ENCODE measurements at regions not wholly inside any gene's neighbourhood (a gene's known extent, or its start where the extent isn't known, plus 50 kb on each side); places are given as distances from the start of the nearest gene placed in this dataset.
"Not testable (repeated sequence)": the region's sequence is repeated elsewhere in the genome, so short reads cannot be mapped to it uniquely, and the experiment has no call there.

- DNase-seq = no peak
- Mint-ChIP-seq H3K9me3 (no peaks in the 10 kb centered on the region), H3K27ac (no peak overlapping the region), H3K27me3 (no peaks in the 10 kb centered on the region), H3K36me3 (ENCODE audit: low read depth) (no peaks in the 10 kb centered on the region), H3K4me1 (no peaks in the 10 kb centered on the region), H3K4me3 (no peak overlapping the region)
- ATAC-seq = no peak
These were observed 104.4 kb downstream of the PJA1 start for GRCh38 chrX:69060631-69061408.

GRCh38 chrX:69055193-69055592 lies 110.1 kb downstream of the PJA1 start:
- Mint-ChIP-seq H3K4me3 (no peak overlapping the region), H3K4me1 (no peaks in the 10 kb centered on the region), H3K27me3 (no peaks in the 10 kb centered on the region), H3K9me3 (no peaks in the 10 kb centered on the region), H3K27ac (no peak overlapping the region), H3K36me3 (ENCODE audit: low read depth) (no peaks in the 10 kb centered on the region)
- DNase-seq = no peak
- no peak for ATAC-seq

- H3K36me3 Mint-ChIP-seq (ENCODE audit: low read depth); H3K27ac Mint-ChIP-seq; H3K4me1 Mint-ChIP-seq; DNase-seq; ATAC-seq; H3K27me3 Mint-ChIP-seq; H3K4me3 Mint-ChIP-seq; H3K9me3 Mint-ChIP-seq: not testable (repeated sequence)
These were observed 110.8 kb downstream of the PJA1 start for GRCh38 chrX:69054497-69054896.

GRCh38 chrX:69051901-69052300 lies 113.4 kb downstream of the PJA1 start:
- DNase-seq = no peak
- no peaks in the 10 kb centered on the region for H3K9me3 Mint-ChIP-seq
- no peak overlapping the region for H3K27ac Mint-ChIP-seq
- H3K4me3 Mint-ChIP-seq = no peak overlapping the region
- no peaks in the 10 kb centered on the region for H3K27me3 Mint-ChIP-seq
- no peaks in the 10 kb centered on the region for H3K36me3 Mint-ChIP-seq (ENCODE audit: low read depth)
- no peaks in the 10 kb centered on the region for H3K4me1 Mint-ChIP-seq
- ATAC-seq = no peak

- DNase-seq (no peak), ATAC-seq (no peak)
- no peak overlapping the region for H3K27ac Mint-ChIP-seq
- no peaks in the 10 kb centered on the region for H3K9me3 Mint-ChIP-seq
- H3K4me3 Mint-ChIP-seq = no peak overlapping the region
- H3K36me3 Mint-ChIP-seq (ENCODE audit: low read depth) = no peaks in the 10 kb centered on the region
- H3K27me3 Mint-ChIP-seq = no peaks in the 10 kb centered on the region
- H3K4me1 Mint-ChIP-seq = no peaks in the 10 kb centered on the region
These were observed 115.0 kb downstream of the PJA1 start for GRCh38 chrX:69050051-69050765.

- Mint-ChIP-seq H3K36me3 (ENCODE audit: low read depth) (no peaks in the 10 kb centered on the region), H3K27ac (no peak overlapping the region), H3K9me3 (no peaks in the 10 kb centered on the region), H3K27me3 (no peaks in the 10 kb centered on the region), H3K4me1 (no peaks in the 10 kb centered on the region), H3K4me3 (no peak overlapping the region)
- DNase-seq = no peak
- ATAC-seq = no peak
These were observed 118.2 kb downstream of the PJA1 start for GRCh38 chrX:69046996-69047490.

GRCh38 chrX:69045616-69046345 lies 119.5 kb downstream of the PJA1 start:
- no peak overlapping the region for H3K4me3 Mint-ChIP-seq
- no peaks in the 10 kb centered on the region for H3K36me3 Mint-ChIP-seq (ENCODE audit: low read depth)
- no peaks in the 10 kb centered on the region for H3K4me1 Mint-ChIP-seq
- ATAC-seq = no peak
- no peak overlapping the region for H3K27ac Mint-ChIP-seq
- H3K27me3 Mint-ChIP-seq = no peaks in the 10 kb centered on the region
- H3K9me3 Mint-ChIP-seq = no peaks in the 10 kb centered on the region
- DNase-seq = no peak

- ATAC-seq (no peak), DNase-seq (no peak)
- H3K9me3 Mint-ChIP-seq = no peaks in the 10 kb centered on the region
- no peak overlapping the region for H3K4me3 Mint-ChIP-seq
- H3K27ac Mint-ChIP-seq = no peak overlapping the region
- H3K27me3 Mint-ChIP-seq = no peaks in the 10 kb centered on the region
- no peaks in the 10 kb centered on the region for H3K36me3 Mint-ChIP-seq (ENCODE audit: low read depth)
- H3K4me1 Mint-ChIP-seq = no peaks in the 10 kb centered on the region
These were observed 126.4 kb downstream of the PJA1 start for GRCh38 chrX:69038816-69039215.

- no peaks in the 10 kb centered on the region for H3K36me3 Mint-ChIP-seq (ENCODE audit: low read depth)
- H3K27ac Mint-ChIP-seq = no peak overlapping the region
- no peak overlapping the region for H3K4me3 Mint-ChIP-seq
- ATAC-seq (no peak), DNase-seq (no peak)
- H3K27me3 Mint-ChIP-seq = no peaks in the 10 kb centered on the region
- no peaks in the 10 kb centered on the region for H3K4me1 Mint-ChIP-seq
- H3K9me3 Mint-ChIP-seq = no peaks in the 10 kb centered on the region
These were observed 127.1 kb downstream of the PJA1 start for GRCh38 chrX:69038188-69038587.

- Mint-ChIP-seq H3K27me3 (no peaks in the 10 kb centered on the region), H3K4me3 (no peak overlapping the region), H3K9me3 (no peaks in the 10 kb centered on the region), H3K27ac (no peak overlapping the region), H3K36me3 (ENCODE audit: low read depth) (no peaks in the 10 kb centered on the region), H3K4me1 (no peaks in the 10 kb centered on the region)
- no peak for DNase-seq
- ATAC-seq = no peak
These were observed 127.5 kb downstream of the PJA1 start for GRCh38 chrX:69037786-69038185.

GRCh38 chrX:69036674-69037573 lies 128.3 kb downstream of the PJA1 start:
- no peaks in the 10 kb centered on the region for H3K9me3 Mint-ChIP-seq
- no peak overlapping the region for H3K4me3 Mint-ChIP-seq
- H3K4me1 Mint-ChIP-seq = no peaks in the 10 kb centered on the region
- no peak overlapping the region for H3K27ac Mint-ChIP-seq
- no peaks in the 10 kb centered on the region for H3K36me3 Mint-ChIP-seq (ENCODE audit: low read depth)
- DNase-seq = no peak
- no peak for ATAC-seq
- no peaks in the 10 kb centered on the region for H3K27me3 Mint-ChIP-seq

- Mint-ChIP-seq H3K9me3 (no peaks in the 10 kb centered on the region), H3K27me3 (no peaks in the 10 kb centered on the region), H3K36me3 (ENCODE audit: low read depth) (no peaks in the 10 kb centered on the region), H3K4me3 (no peak overlapping the region), H3K27ac (no peak overlapping the region), H3K4me1 (no peaks in the 10 kb centered on the region)
- ATAC-seq (no peak), DNase-seq (no peak)
These were observed 130.8 kb downstream of the PJA1 start for GRCh38 chrX:69034451-69034850.

GRCh38 chrX:69033936-69034335 lies 131.3 kb downstream of the PJA1 start:
- Mint-ChIP-seq H3K36me3 (ENCODE audit: low read depth) (no peaks in the 10 kb centered on the region), H3K27ac (no peak overlapping the region), H3K9me3 (no peaks in the 10 kb centered on the region), H3K4me1 (no peaks in the 10 kb centered on the region), H3K27me3 (no peaks in the 10 kb centered on the region), H3K4me3 (no peak overlapping the region)
- DNase-seq = no peak
- no peak for ATAC-seq

GRCh38 chrX:69032601-69033000 lies 132.7 kb downstream of the PJA1 start:
- H3K27me3 Mint-ChIP-seq = no peaks in the 10 kb centered on the region
- no peak overlapping the region for H3K4me3 Mint-ChIP-seq
- ATAC-seq (no peak), DNase-seq (no peak)
- H3K27ac Mint-ChIP-seq = no peak overlapping the region
- no peaks in the 10 kb centered on the region for H3K9me3 Mint-ChIP-seq
- no peaks in the 10 kb centered on the region for H3K36me3 Mint-ChIP-seq (ENCODE audit: low read depth)
- H3K4me1 Mint-ChIP-seq = peaks cover 2% of the 10 kb centered on the region
